ENCODE measurements at regions not wholly inside any gene's neighbourhood (a gene's known extent, or its start where the extent isn't known, plus 50 kb on each side); places are given as distances from the start of the nearest gene placed in this dataset.

GRCh38 chr3:181896605-181897004 lies 184.9 kb downstream of the SOX2 start:
- TF ChIP-seq POLR2A (IDR thresholded peaks at IDR 0.05; ENCODE audit: low read length) (no peak), GATA1 (IDR thresholded peaks at IDR 0.05; ENCODE audit: low read depth, low read length) (no peak)
